HepG2 (cell line): ENCODE measurements at regions not wholly inside any gene's neighbourhood (a gene's known extent, or its start where the extent isn't known, plus 50 kb on each side); places are given as distances from the start of the nearest gene placed in this dataset.

Source experiments
- ATAC-seq: fragments of 200-7000 bp; cut with Tn5 transposase; 3 replicates; pipeline ENCODE4 v1.9.1; 2020; ENCODE audit warnings: mild to moderate bottlenecking, moderate library complexity
- BruUV-seq: library from RNA; stranded (reverse); fragments of 400-500 nt; replicated peaks from 2 replicates; lab custom pipeline; 2021; lab: Mats Ljungman, UMichigan
- CTCF ChIA-PET: fragments of 300-600 bp; formaldehyde crosslinking; extraction: SDS; loops from one replicate; lab custom pipeline; 2021; ENCODE audit warnings: low total read pairs, inconsistent platforms, low intra/inter-chr PET ratio; lab: Yijun Ruan, JAX
- POLR2A ChIA-PET: fragments of 350-600 bp; sonication (Branson Sonifier 250); formaldehyde crosslinking; loops from one replicate; lab custom pipeline; 2020; ENCODE audit warnings: antibody characterized with exemption, inconsistent platforms; lab: Yijun Ruan, JAX
- DNase-seq: peaks from one replicate; pipeline ENCODE4 v3.0.0-alpha.2; 2015; ENCODE audit warnings: low spot score
- FAIRE-seq: peaks from 3 replicates; lab custom pipeline; 2011; peaks lifted over from hg19 to GRCh38; lab: Jason Lieb, UNC
- H2AFZ ChIP-seq: one replicate; pipeline ENCODE4 v1.6.1; 2011; ENCODE audit warnings: low read length, inconsistent platforms
- H3K27ac ChIP-seq: fragments of 300-600 bp; 3 replicates; pipeline ENCODE4 v1.8.0; 2011; ENCODE audit warnings: mixed run types, mild to moderate bottlenecking, mixed read lengths, low read length, inconsistent platforms; ENCODE audit not compliant: insufficient read depth; ENCODE audit errors: extremely low read length
- H3K27me3 ChIP-seq, 2 experiments: fragments of 200-600 bp in 1 of 2; 2 replicates in 1 of 2; 3 replicates in 1 of 2; pipeline versions ENCODE4 v1.6.0 to v1.8.0; 2011; ENCODE audit warnings: low read length in 2 of 2, mild to moderate bottlenecking in 2 of 2, moderate library complexity in 2 of 2, inconsistent platforms in 1 of 2; ENCODE audit not compliant: insufficient read depth in 2 of 2, control insufficient read depth in 1 of 2
- H3K36me3 ChIP-seq, 2 experiments: fragments of 200-600 bp in 1 of 2; replicated peaks in 1 of 2; 2 replicates in 1 of 2; 3 replicates in 1 of 2; pipeline versions ENCODE4 v1.5.1 to v1.8.0; 2011; ENCODE audit warnings: low read length in 2 of 2, inconsistent platforms in 1 of 2; ENCODE audit not compliant: insufficient read depth in 2 of 2, control insufficient read depth in 1 of 2
- H3K4me1 ChIP-seq: 2 replicates; pipeline ENCODE4 v1.5.1; 2012; ENCODE audit warnings: low read length, inconsistent platforms; ENCODE audit not compliant: insufficient read depth
- H3K4me2 ChIP-seq: 2 replicates; pipeline ENCODE4 v1.6.0; 2011; ENCODE audit warnings: low read depth, low read length, inconsistent platforms
- H3K4me3 ChIP-seq, 3 experiments: fragments of 200-600 bp in 1 of 3; sonication (generic), shearing (Covaris generic) in 1 of 3; replicated peaks in 1 of 3; 2 replicates each; pipeline ENCODE4 v1.5.1; 2011 to 2016; ENCODE audit warnings: low read length in 3 of 3, inconsistent platforms in 2 of 3, low read depth in 2 of 3, mild to moderate bottlenecking in 2 of 3, control low read depth in 1 of 3, mixed read lengths in 1 of 3; ENCODE audit not compliant: insufficient read depth in 1 of 3
- H3K79me2 ChIP-seq: one replicate; pipeline ENCODE4 v1.6.1; 2011; ENCODE audit warnings: low read length, inconsistent platforms; ENCODE audit not compliant: insufficient read depth
- H3K9ac ChIP-seq: 2 replicates; pipeline ENCODE4 v1.6.0; 2011; ENCODE audit warnings: mild to moderate bottlenecking, low read depth, low read length, inconsistent platforms; ENCODE audit not compliant: insufficient read depth
- H3K9me3 ChIP-seq: 2 replicates; pipeline ENCODE4 v1.5.1; 2012; ENCODE audit warnings: mild to moderate bottlenecking, low read length
- H4K20me1 ChIP-seq: 2 replicates; pipeline ENCODE4 v1.6.0; 2011; ENCODE audit warnings: inconsistent platforms, mild to moderate bottlenecking, low read length, moderate library complexity; ENCODE audit not compliant: insufficient read depth
- JDP2 ChIP-seq: sonication (generic); formaldehyde crosslinking; IDR thresholded peaks from 2 replicates; pipeline ENCODE4 v1.8.1; 2022; ENCODE audit warnings: missing genetic modification reagents, borderline replicate concordance
- MAX ChIP-seq: IDR thresholded peaks from 2 replicates; pipeline ENCODE4 v1.6.1; 2012; ENCODE audit warnings: inconsistent platforms
- MNT ChIP-seq: fragments of 450-650 bp; IDR thresholded peaks from 2 replicates; pipeline ENCODE4 v1.6.1; 2016
- MZF1 ChIP-seq: sonication (generic); formaldehyde crosslinking; IDR thresholded peaks from 2 replicates; pipeline ENCODE4 v1.8.1; 2023; ENCODE audit warnings: mild to moderate bottlenecking, missing genetic modification reagents, borderline replicate concordance
- NFIB ChIP-seq: sonication (generic); formaldehyde crosslinking; IDR thresholded peaks from 2 replicates; pipeline ENCODE4 v1.9.0; 2021; ENCODE audit warnings: missing genetic modification reagents, mild to moderate bottlenecking, borderline replicate concordance
- PITX1 ChIP-seq: sonication (generic); formaldehyde crosslinking; IDR thresholded peaks from 2 replicates; pipeline ENCODE4 v1.5.1; 2020; ENCODE audit warnings: mild to moderate bottlenecking, missing genetic modification reagents
- THAP9 ChIP-seq: sonication (generic); formaldehyde crosslinking; IDR thresholded peaks from 2 replicates; pipeline ENCODE4; 2020; ENCODE audit warnings: missing genetic modification reagents, mild to moderate bottlenecking, borderline replicate concordance
- ZEB1 ChIP-seq: IDR thresholded peaks from 2 replicates; pipeline ENCODE4 v1.6.1; 2012; ENCODE audit warnings: mild to moderate bottlenecking, low read depth, inconsistent platforms; ENCODE audit not compliant: insufficient replicate concordance
- ZFP36L2 ChIP-seq: sonication (generic); formaldehyde crosslinking; IDR thresholded peaks from 2 replicates; pipeline ENCODE4 v1.4.0; 2020; ENCODE audit warnings: missing genetic modification reagents
- ZMYM4 ChIP-seq: sonication (generic); formaldehyde crosslinking; IDR thresholded peaks from 2 replicates; pipeline ENCODE4 v1.8.1; 2023; ENCODE audit warnings: mild to moderate bottlenecking, missing genetic modification reagents
- ZNF558 ChIP-seq: sonication (generic); formaldehyde crosslinking; IDR thresholded peaks from 2 replicates; pipeline ENCODE4 v1.9.0; 2022; ENCODE audit warnings: mild to moderate bottlenecking, missing genetic modification reagents, borderline replicate concordance
- ZNF7 ChIP-seq: IDR thresholded peaks from 2 replicates; pipeline ENCODE4 v1.6.1; 2016; ENCODE audit warnings: missing biosample characterization, missing genetic modification reagents
- WGBS: methylation state at CpG from one replicate; pipeline ENCODE4 v1.1.6; 2017; ENCODE audit warnings: low lambda C conversion rate; 5-methylcytosine and 5-hydroxymethylcytosine counted together
- in situ Hi-C: cut with HindIII; loops from 2 replicates; pipeline ENCODE4 v1.10.0; 2017; ENCODE audit warnings: low pct_unique_long_range_greater_than_20kb; ENCODE audit not compliant: extremely low pct_ligation_motif_present
- intact Hi-C: fragments of 100-400 bp; cut with micrococcal nuclease; formaldehyde crosslinking; loops from one replicate; pipeline ENCODE4 v1.10.0; 2022; ENCODE audit not compliant: unreplicated experiment

- intact Hi-C loops (no loop called here), in situ Hi-C loops (no loop called here)
- no peak for ATAC-seq
- H3K36me3 ChIP-seq, result no peaks in the 10 kb centered on the region
- WGBS, result 13% methylated on average over 1 of the region's 3 CpGs
- no peak overlapping the region for H3K9ac ChIP-seq
- no peaks in the 10 kb centered on the region for H3K4me1 ChIP-seq
- no peaks in the 10 kb centered on the region for H3K9me3 ChIP-seq
- H3K27me3 ChIP-seq, result no peaks in the 10 kb centered on the region
- no peak for DNase-seq
- no peak overlapping the region for H3K27ac ChIP-seq
- no peak for FAIRE-seq
- H3K4me3 ChIP-seq, result no peak overlapping the region
- ChIA-PET POLR2A (no interaction called here), CTCF (no interaction called here)
- H3K4me2 ChIP-seq, result no peak overlapping the region
- H2AFZ ChIP-seq, result no peak overlapping the region
- BruUV-seq, result no TSS peak
- no peaks in the 10 kb centered on the region for H3K79me2 ChIP-seq
- no peaks in the 10 kb centered on the region for H4K20me1 ChIP-seq
- no peak for TF ChIP-seq MNT
- no peak for TF ChIP-seq THAP9
- no peak for TF ChIP-seq MAX
- TF ChIP-seq ZMYM4 (CRISPR knock-in tag), result no peak
- no peak for TF ChIP-seq MZF1
- TF ChIP-seq ZFP36L2 (CRISPR knock-in tag), result no peak
- no peak for TF ChIP-seq NFIB (CRISPR knock-in tag)
- TF ChIP-seq PITX1 (CRISPR knock-in tag), result no peak
- no peak for TF ChIP-seq JDP2 (CRISPR knock-in tag)
- TF ChIP-seq ZEB1, result no peak
- TF ChIP-seq ZNF7, result no peak
- TF ChIP-seq ZNF558 (CRISPR knock-in tag), result no peak
These were observed 1655.6 kb downstream of the SI start for GRCh38 chr3:163422671-163423070.
